ENCODE measurements at regions not wholly inside any gene's neighbourhood (a gene's known extent, or its start where the extent isn't known, plus 50 kb on each side); places are given as distances from the start of the nearest gene placed in this dataset.

GRCh38 chr2:42115588-42115987, 53.6 kb upstream of the EML4 start:
- TF ChIP-seq, protein P1, sequence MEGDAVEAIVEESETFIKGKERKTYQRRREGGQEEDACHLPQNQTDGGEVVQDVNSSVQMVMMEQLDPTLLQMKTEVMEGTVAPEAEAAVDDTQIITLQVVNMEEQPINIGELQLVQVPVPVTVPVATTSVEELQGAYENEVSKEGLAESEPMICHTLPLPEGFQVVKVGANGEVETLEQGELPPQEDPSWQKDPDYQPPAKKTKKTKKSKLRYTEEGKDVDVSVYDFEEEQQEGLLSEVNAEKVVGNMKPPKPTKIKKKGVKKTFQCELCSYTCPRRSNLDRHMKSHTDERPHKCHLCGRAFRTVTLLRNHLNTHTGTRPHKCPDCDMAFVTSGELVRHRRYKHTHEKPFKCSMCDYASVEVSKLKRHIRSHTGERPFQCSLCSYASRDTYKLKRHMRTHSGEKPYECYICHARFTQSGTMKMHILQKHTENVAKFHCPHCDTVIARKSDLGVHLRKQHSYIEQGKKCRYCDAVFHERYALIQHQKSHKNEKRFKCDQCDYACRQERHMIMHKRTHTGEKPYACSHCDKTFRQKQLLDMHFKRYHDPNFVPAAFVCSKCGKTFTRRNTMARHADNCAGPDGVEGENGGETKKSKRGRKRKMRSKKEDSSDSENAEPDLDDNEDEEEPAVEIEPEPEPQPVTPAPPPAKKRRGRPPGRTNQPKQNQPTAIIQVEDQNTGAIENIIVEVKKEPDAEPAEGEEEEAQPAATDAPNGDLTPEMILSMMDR (conservative IDR thresholded peaks at IDR 0.05; ENCODE audit: low read depth, low read length), result no peak
- TF ChIP-seq EZH2 (IDR thresholded peaks at IDR 0.05; ENCODE audit: low read length, unreplicated experiment), result no peak
